HG02610 (cell line): ENCODE measurements at regions not wholly inside any gene's neighbourhood (a gene's known extent, or its start where the extent isn't known, plus 50 kb on each side); places are given as distances from the start of the nearest gene placed in this dataset.

Experiments used
- ATAC-seq: cut with Tn5 transposase; IDR thresholded peaks from one replicate; pipeline ENCODE4 v1.9.1; 2021; ENCODE audit warnings: mild to moderate bottlenecking, moderate library complexity; ENCODE audit not compliant: unreplicated experiment

GRCh38 chr6:23403460-23403859 is 722.6 kb upstream of the NRSN1 start:
- ATAC-seq, result no peak

- no peak for ATAC-seq
Observed at GRCh38 chr6:23409531-23409930, 716.5 kb upstream of the NRSN1 start.

GRCh38 chr6:23410439-23410838 is 715.6 kb upstream of the NRSN1 start:
- no peak for ATAC-seq

- ATAC-seq, result no peak
Observed at GRCh38 chr6:23412770-23413169, 713.2 kb upstream of the NRSN1 start.

- no peak for ATAC-seq
Observed at GRCh38 chr6:23413327-23414050, 712.5 kb upstream of the NRSN1 start.

GRCh38 chr6:23414051-23414445 is 712.0 kb upstream of the NRSN1 start:
- ATAC-seq, result peak; percentile 87

- ATAC-seq, result no peak
Observed at GRCh38 chr6:23414922-23415321, 711.1 kb upstream of the NRSN1 start.

DNA sequence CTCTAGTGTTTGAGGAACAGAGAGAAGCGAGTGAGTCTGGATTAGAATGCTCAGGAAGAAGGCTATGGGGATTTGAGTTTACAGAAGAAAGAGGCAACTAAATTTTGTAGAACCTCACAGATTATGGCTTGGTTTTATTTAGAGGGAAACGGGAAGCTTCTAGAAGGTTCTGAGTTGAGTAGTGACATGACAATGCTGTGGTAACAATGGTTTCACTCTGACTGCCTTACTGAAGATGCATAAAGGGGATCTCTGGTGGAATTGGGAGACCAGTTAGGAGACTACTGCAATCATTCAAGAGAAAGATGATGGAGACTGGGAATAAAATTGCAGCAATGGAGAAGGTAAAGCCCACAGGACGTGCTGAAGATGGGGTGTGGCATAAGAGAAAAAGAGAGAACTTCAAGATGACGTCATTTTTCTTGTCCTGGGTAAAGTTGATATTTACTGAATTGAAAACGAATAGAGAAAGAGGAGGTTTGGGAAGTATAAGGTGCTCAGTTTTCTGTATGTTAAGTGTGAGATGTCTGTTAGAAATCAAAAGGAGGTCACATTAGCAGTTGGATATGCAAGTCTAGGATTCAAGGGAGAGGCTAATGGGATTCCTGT is 710.1 kb upstream of the NRSN1 start:
- ATAC-seq, result peak; percentile 64

DNA sequence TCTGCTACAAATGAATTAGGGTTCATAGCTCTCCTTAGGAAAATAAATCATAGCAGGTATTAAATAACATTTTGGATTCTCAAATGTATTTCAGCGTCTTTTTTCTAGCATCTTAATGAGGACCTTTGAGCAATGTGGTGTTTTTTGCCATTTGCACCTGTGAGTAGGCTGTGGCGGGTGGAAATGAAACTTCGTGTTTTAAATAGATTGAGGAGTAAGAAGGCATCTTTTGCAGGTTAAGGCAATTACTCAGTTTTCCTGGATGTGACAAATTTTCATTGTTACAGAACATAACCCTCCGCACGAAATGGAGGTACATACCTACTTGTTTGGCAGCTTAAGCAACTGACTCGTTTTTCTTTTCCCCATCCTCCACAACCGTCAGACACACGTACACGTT is 708.9 kb upstream of the NRSN1 start:
- no peak for ATAC-seq

DNA sequence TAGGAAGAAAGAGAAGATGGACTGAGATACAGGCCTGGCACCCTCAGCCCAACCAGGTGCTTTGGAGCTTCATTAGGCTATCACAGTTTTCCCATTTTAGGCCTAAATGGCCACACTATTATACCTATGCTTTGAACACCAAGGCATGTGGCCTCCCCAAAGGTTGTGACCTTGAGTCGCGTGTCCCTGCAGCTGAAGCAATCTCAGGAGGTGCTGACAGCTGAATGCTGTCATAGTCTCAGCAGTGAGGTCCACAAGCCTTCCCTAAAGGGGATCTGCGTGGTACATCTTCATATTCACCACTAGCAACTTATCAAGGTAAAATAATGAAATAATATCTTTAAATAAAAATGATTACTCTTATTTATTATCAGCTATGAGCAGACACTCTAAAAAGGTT is 707.9 kb upstream of the NRSN1 start:
- ATAC-seq, result no peak

DNA sequence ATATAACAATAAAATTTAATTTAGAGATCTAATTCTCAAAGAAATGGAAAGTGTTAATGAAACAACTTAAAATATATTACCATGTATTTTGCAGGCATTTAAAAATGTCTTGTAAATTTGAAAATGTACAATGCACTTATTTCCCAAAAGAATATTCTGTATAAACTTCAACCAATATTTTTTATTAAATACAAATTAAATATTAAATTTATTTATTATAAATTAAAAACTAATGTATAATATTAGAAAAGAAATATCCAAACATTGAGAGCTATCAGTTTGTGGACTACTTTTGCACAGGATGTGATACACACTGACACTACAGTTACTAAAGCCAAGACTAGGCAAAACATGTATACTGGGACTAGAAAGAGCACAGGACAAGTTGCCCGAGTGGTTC is 707.0 kb upstream of the NRSN1 start:
- no peak for ATAC-seq

DNA sequence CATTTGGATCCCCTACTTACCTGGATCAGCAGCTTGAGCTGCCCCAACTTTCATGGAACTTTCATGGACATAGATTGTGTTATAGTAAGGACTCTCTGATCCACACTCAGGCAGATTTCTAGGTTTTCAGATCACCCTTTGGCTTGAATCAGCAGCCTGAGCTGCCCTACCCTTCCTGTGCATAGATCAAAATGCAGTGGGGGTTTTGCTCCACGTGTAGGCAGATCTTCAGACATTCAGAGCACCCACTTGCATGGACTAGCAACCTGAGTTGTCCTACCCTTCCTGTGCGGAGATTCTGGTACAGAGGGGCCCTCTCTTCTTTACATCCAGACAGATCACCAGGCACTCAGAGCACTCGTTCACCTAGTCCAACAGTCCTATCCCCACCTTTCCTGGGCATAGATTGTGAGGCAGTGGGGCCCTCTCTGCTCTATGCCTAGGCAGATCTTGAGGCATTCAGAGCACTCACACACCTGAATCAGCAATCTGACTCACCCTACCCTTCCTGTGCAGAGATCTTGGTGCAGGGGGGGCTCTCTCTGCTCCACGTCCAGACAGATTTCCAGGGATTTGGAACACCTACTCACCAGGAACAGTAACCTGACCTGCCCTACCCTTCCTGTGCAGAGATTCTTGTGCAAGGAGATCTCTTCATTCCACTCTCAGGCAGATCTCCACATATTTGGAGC is 705.2 kb upstream of the NRSN1 start:
- ATAC-seq, result no peak

- ATAC-seq, result no peak
Observed at GRCh38 chr6:23424584-23424983, 701.4 kb upstream of the NRSN1 start.

GRCh38 chr6:23435126-23435525 is 690.9 kb upstream of the NRSN1 start:
- ATAC-seq, result no peak

DNA sequence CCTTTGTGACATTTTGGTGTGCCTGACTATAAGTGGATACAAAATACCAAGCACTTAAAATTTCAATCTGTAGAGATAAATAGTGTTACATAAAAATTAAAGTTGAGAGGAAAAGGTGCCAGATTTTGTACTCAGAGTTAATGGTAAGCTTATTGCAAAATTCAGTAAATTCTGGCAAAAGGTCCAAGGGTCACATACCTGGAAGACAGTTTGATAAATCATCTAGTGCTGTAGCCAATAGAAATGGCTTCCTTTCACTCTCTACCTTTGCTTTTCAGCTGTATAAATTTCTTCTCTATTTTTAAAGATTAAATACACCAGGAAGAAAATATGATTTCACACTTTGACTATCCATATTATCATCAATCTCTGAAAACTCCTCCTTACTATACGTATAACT is 690.2 kb upstream of the NRSN1 start:
- ATAC-seq, result no peak

DNA sequence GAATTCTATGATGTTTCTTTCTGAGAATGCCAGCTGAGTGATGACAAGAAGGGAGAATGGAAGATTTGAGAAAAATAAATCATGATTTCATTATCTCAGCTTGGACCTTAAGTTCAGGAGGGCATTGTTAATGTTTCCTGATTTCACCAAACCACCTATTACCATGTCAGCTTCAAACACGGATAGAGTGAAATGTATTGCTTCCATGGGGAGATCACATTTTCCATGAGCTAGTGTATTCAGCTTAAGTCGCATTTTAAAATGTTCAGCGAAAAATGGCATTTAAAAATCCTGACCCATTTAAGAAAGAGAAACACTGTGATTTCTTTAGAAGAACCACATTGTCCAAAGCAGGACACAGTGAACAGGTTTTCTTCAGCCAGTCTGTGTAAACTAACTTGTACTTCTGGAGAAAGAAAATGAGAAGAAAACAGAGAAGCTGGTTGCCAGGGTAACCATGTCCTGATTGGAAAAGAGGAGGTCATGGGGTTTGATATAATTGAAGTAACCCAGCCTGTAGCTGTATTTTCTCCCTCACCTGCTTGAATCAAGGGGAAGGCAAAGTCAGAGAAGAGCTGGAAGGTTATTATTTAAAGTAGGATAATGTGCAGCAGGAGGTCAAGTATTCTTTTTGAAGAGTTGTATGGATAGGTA is 684.1 kb upstream of the NRSN1 start:
- no peak for ATAC-seq

DNA sequence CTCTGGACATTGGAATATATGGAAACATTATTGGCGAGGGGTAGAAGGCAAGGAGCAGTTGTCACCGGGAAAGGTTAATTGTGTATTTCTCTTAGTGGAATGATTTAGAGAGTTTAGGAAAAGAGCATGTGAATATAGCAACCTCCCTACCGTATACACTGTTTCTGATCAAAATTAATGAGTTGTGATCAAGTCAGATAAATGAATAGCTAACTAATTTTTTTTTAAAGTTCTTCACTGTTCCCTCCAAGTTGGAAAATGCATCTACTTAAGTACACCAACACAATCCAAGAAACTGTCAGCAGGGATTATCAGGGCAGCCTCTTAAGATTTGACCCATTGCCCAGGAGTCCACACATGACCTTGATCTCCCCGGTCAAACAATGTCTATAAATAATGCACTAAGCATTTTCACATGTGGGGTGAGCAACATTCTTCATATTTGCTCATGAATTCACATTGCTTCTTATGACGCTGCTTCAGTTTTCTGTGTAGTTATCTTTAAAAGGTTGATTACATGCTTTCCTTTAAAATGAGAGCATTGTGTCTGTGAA is 680.8 kb upstream of the NRSN1 start:
- ATAC-seq, result no peak

DNA sequence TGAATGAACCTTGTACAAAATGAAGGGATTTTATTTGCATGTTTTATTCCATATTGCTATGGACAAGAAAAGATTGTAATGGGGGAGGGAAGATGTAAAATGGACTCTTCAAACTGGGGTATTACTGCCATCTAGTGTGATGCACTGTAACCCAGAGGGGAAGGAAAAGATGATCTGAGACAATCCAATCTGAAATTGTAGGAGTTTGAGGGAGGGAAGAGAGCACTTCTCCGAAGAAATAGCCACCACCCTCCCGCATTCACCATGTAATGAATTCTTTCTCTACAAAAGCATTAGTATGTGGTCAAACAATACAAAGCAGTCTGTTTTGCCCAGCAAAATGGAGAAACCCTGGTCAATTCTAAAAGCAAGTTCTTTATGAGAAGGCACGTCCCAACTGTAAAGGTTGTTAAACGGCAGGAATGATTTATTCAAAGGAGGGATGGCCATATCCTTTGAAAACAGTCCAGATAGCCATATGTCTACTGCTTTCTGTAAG is 679.5 kb upstream of the NRSN1 start:
- ATAC-seq, result no peak

DNA sequence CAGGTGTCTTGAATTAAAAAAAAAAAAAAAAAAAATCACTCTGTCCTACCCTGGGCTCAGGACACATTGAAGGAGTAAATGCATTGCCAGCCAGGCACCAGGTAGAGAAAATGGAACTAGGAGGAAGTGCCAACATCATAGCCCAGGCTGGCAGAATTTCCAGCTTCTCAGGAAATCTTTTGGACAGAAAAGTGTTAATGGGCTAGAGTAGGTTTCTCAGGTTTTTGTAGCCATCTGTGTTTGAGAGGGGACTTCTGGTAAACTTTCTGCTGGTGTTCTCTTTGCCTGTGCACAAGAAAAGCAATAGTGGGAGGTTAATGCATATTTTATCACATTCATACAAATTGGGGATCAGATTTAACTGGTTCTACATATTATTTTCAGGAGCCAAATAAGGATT is 678.3 kb upstream of the NRSN1 start:
- no peak for ATAC-seq

- ATAC-seq, result no peak
Observed at GRCh38 chr6:23448281-23448680, 677.7 kb upstream of the NRSN1 start.
